H54 (cell line): ENCODE measurements at regions not wholly inside any gene's neighbourhood (a gene's known extent, or its start where the extent isn't known, plus 50 kb on each side); places are given as distances from the start of the nearest gene placed in this dataset.
A peak's percentile ranks its signal among the peaks of the same experiment; 100 is the strongest.

Source experiments
- DNase-seq: peaks from one replicate; pipeline ENCODE4 v3.0.0; 2011; ENCODE audit warnings: low spot score, mixed read lengths; ENCODE audit not compliant: insufficient read length
- FAIRE-seq: peaks from 3 replicates; lab custom pipeline; 2011; peaks lifted over from hg19 to GRCh38; lab: Jason Lieb, UNC
- POLR2A ChIP-seq: IDR thresholded peaks from 2 replicates; pipeline ENCODE4 v1.6.1; 2011; ENCODE audit warnings: low read depth, mild to moderate bottlenecking, low read length

- FAIRE-seq (peak; percentile 61), DNase-seq (peak; percentile 8)
- TF ChIP-seq POLR2A = no peak
Observed at GRCh38 chr3:31014317-31015040, 120.0 kb upstream of the GADL1 start.

- FAIRE-seq = no peak
- TF ChIP-seq POLR2A = no peak
- DNase-seq = no peak
Observed at GRCh38 chr3:31016196-31016595, 121.7 kb upstream of the GADL1 start.

GRCh38 chr3:31022716-31023115 lies 128.3 kb upstream of the GADL1 start:
- no peak for DNase-seq
- FAIRE-seq = no peak
- TF ChIP-seq POLR2A = no peak

GRCh38 chr3:31025541-31025940 lies 131.1 kb upstream of the GADL1 start:
- DNase-seq (no peak), FAIRE-seq (no peak)
- TF ChIP-seq POLR2A = no peak

- DNase-seq = no peak
- FAIRE-seq = no peak
- TF ChIP-seq POLR2A = no peak
Observed at GRCh38 chr3:31027191-31027761, 132.8 kb upstream of the GADL1 start.

- TF ChIP-seq POLR2A = no peak
- DNase-seq = no peak
- no peak for FAIRE-seq
Observed at GRCh38 chr3:31027914-31028313, 133.5 kb upstream of the GADL1 start.

GRCh38 chr3:31028766-31029165 lies 134.3 kb upstream of the GADL1 start:
- FAIRE-seq = no peak

GRCh38 chr3:31029706-31030105 lies 135.2 kb upstream of the GADL1 start:
- FAIRE-seq = no peak
- TF ChIP-seq POLR2A = no peak

More at GRCh38 chr3:31028766-31029165, 134.3 kb upstream of the GADL1 start:
- no peak for TF ChIP-seq POLR2A
- no peak for DNase-seq

GRCh38 chr3:31035681-31036080 lies 141.2 kb upstream of the GADL1 start:
- FAIRE-seq = no peak
- no peak for TF ChIP-seq POLR2A
- DNase-seq = no peak

More at GRCh38 chr3:31029706-31030105, 135.2 kb upstream of the GADL1 start:
- DNase-seq = no peak

GRCh38 chr3:31038086-31038739 lies 143.8 kb upstream of the GADL1 start:
- DNase-seq (no peak), FAIRE-seq (no peak)
- no peak for TF ChIP-seq POLR2A

- DNase-seq = no peak
- FAIRE-seq = no peak
- no peak for TF ChIP-seq POLR2A
Observed at GRCh38 chr3:31039145-31039544, 144.7 kb upstream of the GADL1 start.

- DNase-seq (peak; percentile 67), FAIRE-seq (peak; percentile 98)
- TF ChIP-seq POLR2A = no peak
Observed at GRCh38 chr3:31041161-31041978, 146.9 kb upstream of the GADL1 start.

GRCh38 chr3:31043184-31043819 lies 148.8 kb upstream of the GADL1 start:
- DNase-seq = no peak
- no peak for TF ChIP-seq POLR2A
- FAIRE-seq = no peak
